SU-DHL-6 (cell line): ENCODE measurements at regions not wholly inside any gene's neighbourhood (a gene's known extent, or its start where the extent isn't known, plus 50 kb on each side); places are given as distances from the start of the nearest gene placed in this dataset.

Experiments used
- H2AFZ ChIP-seq: fragments of 200-600 bp; sonication (generic); 2 replicates; pipeline ENCODE4 v1.6.1; 2014; ENCODE audit warnings: low read depth, mild to moderate bottlenecking, moderate library complexity, mixed read lengths, antibody characterized with exemption, low read length; ENCODE audit not compliant: severe bottlenecking
- H3F3A ChIP-seq: fragments of 200-600 bp; shearing (Covaris generic); 2 replicates; pipeline ENCODE4 v1.6.0; 2016; ENCODE audit warnings: antibody characterized with exemption, mild to moderate bottlenecking; ENCODE audit not compliant: insufficient read depth
- H3K27ac ChIP-seq: fragments of 200-600 bp; sonication (generic); 2 replicates; pipeline ENCODE4 v1.5.1; 2016; ENCODE audit warnings: low read depth, mild to moderate bottlenecking, low read length, moderate library complexity, mixed read lengths
- H3K27me3 ChIP-seq: fragments of 200-600 bp; sonication (generic), shearing (Covaris generic); 2 replicates; pipeline ENCODE4 v1.6.0; 2014; ENCODE audit warnings: mild to moderate bottlenecking, low read length
- H3K36me3 ChIP-seq: fragments of 200-600 bp; sonication (generic); 2 replicates; pipeline ENCODE4 v1.6.1; 2014; ENCODE audit warnings: mild to moderate bottlenecking, low read length, mixed read lengths
- H3K4me2 ChIP-seq: fragments of 300-600, 200-600 bp; shearing (Covaris generic), sonication (generic); 2 replicates; pipeline ENCODE4 v1.6.0; 2014; ENCODE audit warnings: low read length, low read depth, mild to moderate bottlenecking; ENCODE audit not compliant: poor library complexity, severe bottlenecking
- H3K4me3 ChIP-seq: fragments of 200-600 bp; sonication (generic); 2 replicates; pipeline ENCODE4 v1.5.1; 2014; ENCODE audit warnings: antibody characterized with exemption, low read length, mild to moderate bottlenecking, mixed read lengths; ENCODE audit not compliant: insufficient read depth, poor library complexity, severe bottlenecking
- H3K79me2 ChIP-seq: fragments of 200-600 bp; sonication (generic); 2 replicates; pipeline ENCODE4 v1.6.1; 2014; ENCODE audit warnings: mild to moderate bottlenecking, low read length, moderate library complexity; ENCODE audit not compliant: insufficient read depth
- H3K9ac ChIP-seq: fragments of 200-600 bp; sonication (generic); 2 replicates; pipeline ENCODE4 v1.7.0; 2014; ENCODE audit warnings: mild to moderate bottlenecking, low read length
- H3K9me2 ChIP-seq: fragments of 200-600 bp; sonication (generic); replicated peaks from 2 replicates; pipeline ENCODE4 v1.6.1; 2014; ENCODE audit warnings: low read length; ENCODE audit not compliant: insufficient read depth
- H3K9me3 ChIP-seq: fragments of 200-600 bp; sonication (generic); 2 replicates; pipeline ENCODE4 v1.6.1; 2014; ENCODE audit warnings: low read length, mixed read lengths; ENCODE audit not compliant: insufficient read depth
- H4K20me1 ChIP-seq: fragments of 200-600 bp; sonication (generic); 2 replicates; pipeline ENCODE4 v1.6.1; 2014; ENCODE audit warnings: low read depth, mild to moderate bottlenecking, antibody characterized with exemption, low read length, moderate library complexity, mixed read lengths
- EZH2phosphoT487 ChIP-seq: fragments of 200-600 bp; sonication (generic), shearing (Covaris generic); conservative IDR thresholded peaks from 2 replicates; pipeline ENCODE4 v1.6.1; 2018; ENCODE audit warnings: mild to moderate bottlenecking, antibody characterized with exemption, low read length, moderate library complexity, mixed read lengths
- TF ChIP-seq, protein P1 (sequence below): fragments of 200-600 bp; sonication (generic); IDR thresholded peaks from one replicate; pipeline ENCODE4 v1.5.1; 2017; ENCODE audit warnings: antibody characterized with exemption, mild to moderate bottlenecking, low read length, moderate library complexity; ENCODE audit not compliant: insufficient read depth, poor library complexity, severe bottlenecking

DNA sequence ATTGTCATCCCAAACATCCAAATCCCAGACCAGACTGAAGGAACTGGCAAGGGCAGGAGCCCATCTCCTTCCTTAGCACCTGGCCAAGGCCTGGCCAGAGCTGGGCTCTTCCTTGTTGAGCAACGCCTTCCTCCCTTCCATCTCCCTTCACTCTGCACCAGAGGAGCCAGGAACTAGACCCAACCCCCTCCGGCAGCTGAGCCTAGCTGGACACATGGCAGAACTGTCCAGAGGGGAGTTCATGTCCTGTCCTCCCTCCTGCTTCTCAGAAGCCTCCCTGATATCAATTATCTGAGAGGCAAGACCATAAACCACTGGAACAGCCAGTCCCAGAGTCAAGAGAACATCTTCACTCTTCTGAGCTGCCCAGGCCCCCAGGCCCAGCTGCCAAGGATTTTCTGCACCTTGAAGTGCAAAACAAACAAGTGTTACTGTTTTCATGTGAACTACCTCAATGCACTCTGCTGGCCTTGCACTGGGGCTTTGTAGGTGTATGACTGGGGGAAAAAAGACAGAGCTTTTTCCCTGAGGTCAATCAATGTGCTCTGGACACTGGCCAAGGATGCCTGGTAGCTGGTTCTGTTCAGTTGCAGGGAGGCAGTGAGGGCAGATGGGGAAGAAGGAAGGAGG is 104.5 kb upstream of the KCNK12 start:
- H3K9ac ChIP-seq = no peak overlapping the region
- no peak for TF ChIP-seq EZH2phosphoT487
- TF ChIP-seq, protein P1, sequence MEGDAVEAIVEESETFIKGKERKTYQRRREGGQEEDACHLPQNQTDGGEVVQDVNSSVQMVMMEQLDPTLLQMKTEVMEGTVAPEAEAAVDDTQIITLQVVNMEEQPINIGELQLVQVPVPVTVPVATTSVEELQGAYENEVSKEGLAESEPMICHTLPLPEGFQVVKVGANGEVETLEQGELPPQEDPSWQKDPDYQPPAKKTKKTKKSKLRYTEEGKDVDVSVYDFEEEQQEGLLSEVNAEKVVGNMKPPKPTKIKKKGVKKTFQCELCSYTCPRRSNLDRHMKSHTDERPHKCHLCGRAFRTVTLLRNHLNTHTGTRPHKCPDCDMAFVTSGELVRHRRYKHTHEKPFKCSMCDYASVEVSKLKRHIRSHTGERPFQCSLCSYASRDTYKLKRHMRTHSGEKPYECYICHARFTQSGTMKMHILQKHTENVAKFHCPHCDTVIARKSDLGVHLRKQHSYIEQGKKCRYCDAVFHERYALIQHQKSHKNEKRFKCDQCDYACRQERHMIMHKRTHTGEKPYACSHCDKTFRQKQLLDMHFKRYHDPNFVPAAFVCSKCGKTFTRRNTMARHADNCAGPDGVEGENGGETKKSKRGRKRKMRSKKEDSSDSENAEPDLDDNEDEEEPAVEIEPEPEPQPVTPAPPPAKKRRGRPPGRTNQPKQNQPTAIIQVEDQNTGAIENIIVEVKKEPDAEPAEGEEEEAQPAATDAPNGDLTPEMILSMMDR = no peak
- H3K4me2 ChIP-seq = no peak overlapping the region
- H3F3A ChIP-seq = no peaks in the 10 kb centered on the region
- no peaks in the 10 kb centered on the region for H3K36me3 ChIP-seq
- H3K27ac ChIP-seq = no peak overlapping the region
- H2AFZ ChIP-seq = no peak overlapping the region
- H3K9me3 ChIP-seq = no peaks in the 10 kb centered on the region
- no peaks in the 10 kb centered on the region for H3K79me2 ChIP-seq
- H3K27me3 ChIP-seq = no peaks in the 10 kb centered on the region
- H3K9me2 ChIP-seq = no peaks in the 10 kb centered on the region
- no peak overlapping the region for H3K4me3 ChIP-seq
- no peaks in the 10 kb centered on the region for H4K20me1 ChIP-seq

- no peak overlapping the region for H3K9ac ChIP-seq
- no peaks in the 10 kb centered on the region for H3K9me3 ChIP-seq
- H3K79me2 ChIP-seq = no peaks in the 10 kb centered on the region
- H3K9me2 ChIP-seq = no peaks in the 10 kb centered on the region
- 0 out of 2 replicates have a peak overlapping the region, but pooled peaks have one; percentile 9 for H3K27ac ChIP-seq
- H3F3A ChIP-seq = peaks cover 26% of the 10 kb centered on the region
- no peaks in the 10 kb centered on the region for H3K27me3 ChIP-seq
- H3K36me3 ChIP-seq = no peaks in the 10 kb centered on the region
- H2AFZ ChIP-seq = no peak overlapping the region
- TF ChIP-seq, protein P1 = no peak
- TF ChIP-seq EZH2phosphoT487 = no peak
- no peaks in the 10 kb centered on the region for H4K20me1 ChIP-seq
- H3K4me3 ChIP-seq = no peak overlapping the region
- no peak overlapping the region for H3K4me2 ChIP-seq
Measured at GRCh38 chr2:47666332-47666731, 95.5 kb upstream of the KCNK12 start.

DNA sequence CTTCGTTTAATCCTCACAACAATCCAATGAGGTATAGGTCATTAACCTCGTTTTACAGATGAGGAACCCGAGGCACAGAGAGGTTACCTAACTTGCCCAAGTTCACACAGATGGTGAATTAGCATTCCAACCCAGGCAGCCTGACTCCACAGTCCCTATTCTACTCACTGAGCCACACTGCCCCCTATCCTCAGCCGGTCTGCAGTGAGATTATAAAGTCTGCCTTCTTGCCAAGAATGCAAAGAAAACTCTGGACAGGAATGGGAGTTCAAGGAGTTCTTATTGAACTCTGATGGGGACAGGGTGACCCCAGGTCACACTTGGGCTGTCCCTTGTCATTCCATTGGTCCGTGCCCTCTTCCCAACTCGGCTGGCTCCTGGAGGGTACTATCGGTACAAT is 94.0 kb upstream of the KCNK12 start:
- TF ChIP-seq EZH2phosphoT487 = no peak
- TF ChIP-seq, protein P1 = peak; percentile 40
- H3K4me2 ChIP-seq = no peak overlapping the region
- no peak overlapping the region for H2AFZ ChIP-seq
- no peak overlapping the region for H3K4me3 ChIP-seq
- no peak overlapping the region for H3K9ac ChIP-seq
- no peaks in the 10 kb centered on the region for H3K9me2 ChIP-seq
- H3K27ac ChIP-seq = peak overlapping the region; percentile 97
- H4K20me1 ChIP-seq = no peaks in the 10 kb centered on the region
- no peaks in the 10 kb centered on the region for H3K79me2 ChIP-seq
- H3F3A ChIP-seq = peaks cover 40% of the 10 kb centered on the region
- no peaks in the 10 kb centered on the region for H3K27me3 ChIP-seq
- no peaks in the 10 kb centered on the region for H3K36me3 ChIP-seq
- H3K9me3 ChIP-seq = no peaks in the 10 kb centered on the region
